ENCODE measurements at regions not wholly inside any gene's neighbourhood (a gene's known extent, or its start where the extent isn't known, plus 50 kb on each side); places are given as distances from the start of the nearest gene placed in this dataset.

DNA sequence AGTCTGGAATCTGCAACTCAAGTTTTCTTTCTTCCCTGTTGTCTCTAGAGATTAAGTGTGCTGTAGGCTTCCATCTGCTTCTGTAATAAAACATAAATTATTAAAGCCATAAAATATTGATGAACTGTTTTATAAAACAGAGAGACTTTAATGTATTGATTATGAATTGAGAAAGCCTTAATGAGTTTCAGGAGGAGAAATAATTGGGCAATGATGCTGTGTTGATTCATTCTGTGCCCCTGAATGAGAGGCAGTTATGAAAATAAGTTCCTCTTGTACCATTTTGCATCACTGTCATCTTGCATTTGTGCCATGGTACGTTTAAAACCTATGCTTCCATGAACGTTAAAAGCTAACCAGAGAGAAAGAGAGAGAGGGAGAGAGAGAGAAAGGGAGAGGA, 194.1 kb upstream of the LARGE1 start:
- no peak for TF ChIP-seq POLR2A (IDR thresholded peaks at IDR 0.05; ENCODE audit: low read length)
- TF ChIP-seq GATA1 (IDR thresholded peaks at IDR 0.05; ENCODE audit: low read depth, low read length): no peak

All from erythroblast (primary cell).